SU-DHL-6 (cell line): ENCODE measurements at regions not wholly inside any gene's neighbourhood (a gene's known extent, or its start where the extent isn't known, plus 50 kb on each side); places are given as distances from the start of the nearest gene placed in this dataset.

Source experiments
- H2AFZ ChIP-seq: fragments of 200-600 bp; sonication (generic); 2 replicates; pipeline ENCODE4 v1.6.1; 2014; ENCODE audit warnings: low read depth, mild to moderate bottlenecking, moderate library complexity, mixed read lengths, antibody characterized with exemption, low read length; ENCODE audit not compliant: severe bottlenecking
- H3F3A ChIP-seq: fragments of 200-600 bp; shearing (Covaris generic); 2 replicates; pipeline ENCODE4 v1.6.0; 2016; ENCODE audit warnings: antibody characterized with exemption, mild to moderate bottlenecking; ENCODE audit not compliant: insufficient read depth
- H3K27ac ChIP-seq: fragments of 200-600 bp; sonication (generic); 2 replicates; pipeline ENCODE4 v1.5.1; 2016; ENCODE audit warnings: low read depth, mild to moderate bottlenecking, low read length, moderate library complexity, mixed read lengths
- H3K27me3 ChIP-seq: fragments of 200-600 bp; sonication (generic), shearing (Covaris generic); 2 replicates; pipeline ENCODE4 v1.6.0; 2014; ENCODE audit warnings: mild to moderate bottlenecking, low read length
- H3K36me3 ChIP-seq: fragments of 200-600 bp; sonication (generic); 2 replicates; pipeline ENCODE4 v1.6.1; 2014; ENCODE audit warnings: mild to moderate bottlenecking, low read length, mixed read lengths
- H3K4me2 ChIP-seq: fragments of 300-600, 200-600 bp; shearing (Covaris generic), sonication (generic); 2 replicates; pipeline ENCODE4 v1.6.0; 2014; ENCODE audit warnings: low read length, low read depth, mild to moderate bottlenecking; ENCODE audit not compliant: poor library complexity, severe bottlenecking
- H3K4me3 ChIP-seq: fragments of 200-600 bp; sonication (generic); 2 replicates; pipeline ENCODE4 v1.5.1; 2014; ENCODE audit warnings: antibody characterized with exemption, low read length, mild to moderate bottlenecking, mixed read lengths; ENCODE audit not compliant: insufficient read depth, poor library complexity, severe bottlenecking
- H3K79me2 ChIP-seq: fragments of 200-600 bp; sonication (generic); 2 replicates; pipeline ENCODE4 v1.6.1; 2014; ENCODE audit warnings: mild to moderate bottlenecking, low read length, moderate library complexity; ENCODE audit not compliant: insufficient read depth
- H3K9ac ChIP-seq: fragments of 200-600 bp; sonication (generic); 2 replicates; pipeline ENCODE4 v1.7.0; 2014; ENCODE audit warnings: mild to moderate bottlenecking, low read length
- H3K9me2 ChIP-seq: fragments of 200-600 bp; sonication (generic); replicated peaks from 2 replicates; pipeline ENCODE4 v1.6.1; 2014; ENCODE audit warnings: low read length; ENCODE audit not compliant: insufficient read depth
- H3K9me3 ChIP-seq: fragments of 200-600 bp; sonication (generic); 2 replicates; pipeline ENCODE4 v1.6.1; 2014; ENCODE audit warnings: low read length, mixed read lengths; ENCODE audit not compliant: insufficient read depth
- H4K20me1 ChIP-seq: fragments of 200-600 bp; sonication (generic); 2 replicates; pipeline ENCODE4 v1.6.1; 2014; ENCODE audit warnings: low read depth, mild to moderate bottlenecking, antibody characterized with exemption, low read length, moderate library complexity, mixed read lengths
- EZH2phosphoT487 ChIP-seq: fragments of 200-600 bp; sonication (generic), shearing (Covaris generic); conservative IDR thresholded peaks from 2 replicates; pipeline ENCODE4 v1.6.1; 2018; ENCODE audit warnings: mild to moderate bottlenecking, antibody characterized with exemption, low read length, moderate library complexity, mixed read lengths
- TF ChIP-seq, protein P1 (sequence below): fragments of 200-600 bp; sonication (generic); IDR thresholded peaks from one replicate; pipeline ENCODE4 v1.5.1; 2017; ENCODE audit warnings: antibody characterized with exemption, mild to moderate bottlenecking, low read length, moderate library complexity; ENCODE audit not compliant: insufficient read depth, poor library complexity, severe bottlenecking

DNA sequence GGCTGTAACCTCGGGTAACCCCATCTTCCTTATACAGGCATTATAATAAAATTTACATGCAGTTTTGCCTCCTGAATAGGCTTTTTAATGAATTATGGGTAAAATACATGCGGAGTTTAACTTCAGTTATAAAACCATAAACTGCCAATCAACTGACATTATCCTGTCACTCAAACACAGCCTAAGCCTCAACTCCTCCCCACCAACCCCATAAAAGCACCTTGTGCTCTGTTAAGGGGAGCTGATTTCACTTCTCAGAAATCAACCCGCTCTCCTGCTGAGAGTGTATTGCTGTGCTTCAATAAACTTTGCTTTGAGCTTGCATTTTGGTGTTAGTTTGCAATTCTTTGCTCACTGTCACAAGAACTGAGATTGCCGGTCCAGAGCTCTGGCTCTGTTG lies 1812.2 kb downstream of the BRINP3 start:
- no peak overlapping the region for H3K4me3 ChIP-seq
- H3K9ac ChIP-seq, result no peak overlapping the region

DNA sequence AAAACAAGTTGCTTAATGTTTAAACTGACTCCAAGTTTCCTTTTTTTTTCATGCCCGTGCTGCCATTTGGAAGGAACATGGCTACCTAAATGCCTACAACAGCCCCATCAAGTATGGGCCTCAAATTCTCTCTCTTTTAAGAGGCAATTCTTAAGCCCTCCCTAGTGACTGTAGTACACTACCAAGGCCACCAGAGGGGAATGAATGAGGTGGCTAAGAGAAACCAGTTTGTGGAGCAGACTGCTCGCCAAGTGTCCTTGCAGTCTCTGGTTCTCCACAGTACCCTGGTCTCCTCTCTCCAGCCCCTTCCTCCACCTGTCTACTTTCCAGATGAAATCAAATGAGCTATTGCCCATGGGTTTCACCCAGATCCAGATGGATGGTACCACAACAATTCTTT lies 1809.6 kb downstream of the BRINP3 start:
- no peak overlapping the region for H3K9ac ChIP-seq
- no peak overlapping the region for H3K27ac ChIP-seq
- TF ChIP-seq, protein P1, sequence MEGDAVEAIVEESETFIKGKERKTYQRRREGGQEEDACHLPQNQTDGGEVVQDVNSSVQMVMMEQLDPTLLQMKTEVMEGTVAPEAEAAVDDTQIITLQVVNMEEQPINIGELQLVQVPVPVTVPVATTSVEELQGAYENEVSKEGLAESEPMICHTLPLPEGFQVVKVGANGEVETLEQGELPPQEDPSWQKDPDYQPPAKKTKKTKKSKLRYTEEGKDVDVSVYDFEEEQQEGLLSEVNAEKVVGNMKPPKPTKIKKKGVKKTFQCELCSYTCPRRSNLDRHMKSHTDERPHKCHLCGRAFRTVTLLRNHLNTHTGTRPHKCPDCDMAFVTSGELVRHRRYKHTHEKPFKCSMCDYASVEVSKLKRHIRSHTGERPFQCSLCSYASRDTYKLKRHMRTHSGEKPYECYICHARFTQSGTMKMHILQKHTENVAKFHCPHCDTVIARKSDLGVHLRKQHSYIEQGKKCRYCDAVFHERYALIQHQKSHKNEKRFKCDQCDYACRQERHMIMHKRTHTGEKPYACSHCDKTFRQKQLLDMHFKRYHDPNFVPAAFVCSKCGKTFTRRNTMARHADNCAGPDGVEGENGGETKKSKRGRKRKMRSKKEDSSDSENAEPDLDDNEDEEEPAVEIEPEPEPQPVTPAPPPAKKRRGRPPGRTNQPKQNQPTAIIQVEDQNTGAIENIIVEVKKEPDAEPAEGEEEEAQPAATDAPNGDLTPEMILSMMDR, result no peak
- no peak for TF ChIP-seq EZH2phosphoT487
- H3K9me3 ChIP-seq, result no peaks in the 10 kb centered on the region
- no peak overlapping the region for H2AFZ ChIP-seq
- H3K9me2 ChIP-seq, result no peaks in the 10 kb centered on the region
- no peaks in the 10 kb centered on the region for H3K27me3 ChIP-seq
- H3K4me2 ChIP-seq, result no peak overlapping the region
- no peaks in the 10 kb centered on the region for H4K20me1 ChIP-seq
- H3F3A ChIP-seq, result no peaks in the 10 kb centered on the region
- H3K79me2 ChIP-seq, result no peaks in the 10 kb centered on the region
- no peaks in the 10 kb centered on the region for H3K36me3 ChIP-seq
- no peak overlapping the region for H3K4me3 ChIP-seq

More for the DNA sequence above, 1812.2 kb downstream of the BRINP3 start:
- no peak overlapping the region for H3K27ac ChIP-seq
- no peaks in the 10 kb centered on the region for H3K27me3 ChIP-seq
- H4K20me1 ChIP-seq, result no peaks in the 10 kb centered on the region
- no peaks in the 10 kb centered on the region for H3K9me3 ChIP-seq
- H2AFZ ChIP-seq, result peak overlapping the region; percentile 69
- no peaks in the 10 kb centered on the region for H3K79me2 ChIP-seq
- no peaks in the 10 kb centered on the region for H3K36me3 ChIP-seq
- no peaks in the 10 kb centered on the region for H3K9me2 ChIP-seq
- no peak overlapping the region for H3K4me2 ChIP-seq
- no peak for TF ChIP-seq EZH2phosphoT487
- H3F3A ChIP-seq, result no peaks in the 10 kb centered on the region

DNA sequence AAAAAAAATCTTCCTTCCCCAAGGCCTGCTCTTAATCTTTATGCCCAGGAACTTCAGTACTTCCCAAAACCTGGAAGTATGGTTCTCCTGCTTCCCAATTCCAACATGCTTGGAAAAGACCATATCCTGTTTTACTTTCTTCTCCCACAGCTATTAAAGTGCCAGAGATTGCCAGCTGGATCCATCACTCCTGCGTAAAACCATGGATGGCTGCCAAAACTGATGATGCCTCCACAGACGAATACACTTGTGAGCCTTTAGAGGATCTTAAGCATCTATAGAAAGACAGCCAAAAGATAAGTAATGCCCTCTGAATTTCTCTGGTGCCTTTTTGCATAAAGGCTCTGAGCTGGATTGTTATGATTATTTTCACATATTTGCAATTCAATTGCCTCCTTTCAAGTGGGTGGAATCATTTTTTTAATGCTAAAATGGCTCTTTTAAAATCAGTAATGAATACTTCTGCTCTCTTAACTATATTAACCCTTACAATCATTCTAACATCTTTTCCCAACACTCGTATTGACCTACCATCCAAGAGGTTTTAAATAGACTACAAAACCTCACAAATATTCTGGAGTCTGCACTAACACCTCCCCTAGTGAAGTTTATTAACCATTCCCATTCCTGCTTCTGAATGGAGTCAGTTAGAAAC lies 1807.8 kb downstream of the BRINP3 start:
- Histone ChIP-seq H3K79me2 (no peaks in the 10 kb centered on the region), H3K9ac (no peak overlapping the region), H3K36me3 (no peaks in the 10 kb centered on the region), H3F3A (no peaks in the 10 kb centered on the region), H3K27ac (no peak overlapping the region), H3K9me2 (no peaks in the 10 kb centered on the region), H3K4me3 (no peak overlapping the region), H4K20me1 (no peaks in the 10 kb centered on the region), H3K27me3 (no peaks in the 10 kb centered on the region), H3K4me2 (no peak overlapping the region), H3K9me3 (no peaks in the 10 kb centered on the region), H2AFZ (no peak overlapping the region)
- TF ChIP-seq, protein P1, result no peak

DNA sequence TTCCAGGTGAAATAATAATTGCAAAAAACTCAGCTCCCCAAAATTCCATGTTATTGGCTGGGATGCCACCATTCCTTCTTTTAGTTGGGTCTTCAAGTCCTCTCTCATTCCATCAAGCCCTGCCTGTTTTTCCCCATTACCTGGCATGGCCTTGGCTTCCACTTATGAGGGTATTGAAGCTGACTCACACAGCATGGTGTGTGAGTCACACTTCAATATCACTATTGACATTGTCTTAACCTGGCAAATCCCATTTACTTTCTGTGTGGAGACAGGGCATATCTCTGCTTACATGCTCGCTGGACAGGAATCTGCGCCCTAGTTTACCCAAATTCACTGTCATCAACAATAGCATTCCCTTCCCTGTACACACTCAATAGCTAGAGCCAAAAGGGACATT lies 1806.8 kb downstream of the BRINP3 start:
- TF ChIP-seq EZH2phosphoT487, result no peak
- TF ChIP-seq, protein P1, result no peak
- Histone ChIP-seq H3K9me3 (no peaks in the 10 kb centered on the region), H3K9ac (no peak overlapping the region), H3K27me3 (no peaks in the 10 kb centered on the region), H3K4me2 (no peak overlapping the region), H3K36me3 (no peaks in the 10 kb centered on the region), H3F3A (no peaks in the 10 kb centered on the region), H3K79me2 (no peaks in the 10 kb centered on the region), H3K4me3 (no peak overlapping the region), H4K20me1 (no peaks in the 10 kb centered on the region), H2AFZ (no peak overlapping the region), H3K9me2 (no peaks in the 10 kb centered on the region), H3K27ac (no peak overlapping the region)
